ENCODE measurements at regions not wholly inside any gene's neighbourhood (a gene's known extent, or its start where the extent isn't known, plus 50 kb on each side); places are given as distances from the start of the nearest gene placed in this dataset.

DNA sequence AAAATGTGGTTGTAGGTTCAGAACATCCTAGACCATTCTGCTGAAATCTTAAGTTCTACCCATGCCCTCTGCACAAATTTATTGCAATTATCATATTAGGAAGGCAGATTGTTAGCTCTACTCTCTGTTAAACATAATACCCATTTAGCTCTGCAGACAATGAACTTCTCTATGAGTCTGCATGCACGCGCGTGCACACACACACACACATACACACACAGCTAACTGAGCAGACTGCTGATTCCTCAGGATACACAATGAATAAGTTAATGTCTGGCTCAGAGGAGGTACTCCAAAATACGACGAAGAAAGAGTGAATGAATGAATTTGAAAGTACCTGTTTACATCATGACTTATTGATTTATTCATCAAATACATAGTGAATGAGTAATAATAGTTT is 276.2 kb upstream of the SORCS1 start:
- no peaks in the 10 kb centered on the region for H3K36me3 ChIP-seq (ENCODE audit: control insufficient read depth, insufficient read depth, low read length, severe bottlenecking)
- no peak overlapping the region for H3K9ac ChIP-seq (ENCODE audit: low read length)

DNA sequence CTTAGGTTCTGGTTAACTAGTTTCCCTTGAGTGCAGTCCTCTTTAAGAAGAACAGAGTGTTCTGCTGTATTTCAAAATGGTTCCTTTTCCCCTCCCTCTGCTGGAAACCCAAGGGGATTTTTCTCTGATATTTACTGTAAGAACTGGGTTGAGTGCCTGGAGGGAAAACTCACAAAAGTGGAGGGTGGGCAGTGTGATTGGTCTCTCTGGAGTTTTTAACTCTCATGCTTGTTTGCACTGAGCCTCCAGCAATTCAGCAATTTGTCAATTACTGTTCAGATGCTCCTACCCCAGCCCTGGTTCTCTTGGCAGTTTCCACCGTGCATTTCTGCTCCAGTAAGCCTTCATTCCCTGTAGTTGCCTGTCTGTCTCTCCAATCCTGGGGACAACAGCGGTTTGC is 273.4 kb upstream of the SORCS1 start:
- no peaks in the 10 kb centered on the region for H3K27me3 ChIP-seq (replicated peaks; ENCODE audit: control insufficient read depth, insufficient read depth, low read length)
- H3K9me3 ChIP-seq (ENCODE audit: control insufficient read depth, low read length), result no peaks in the 10 kb centered on the region
- no peak for DNase-seq (ENCODE audit: low read depth)
- H3K36me3 ChIP-seq (ENCODE audit: control insufficient read depth, insufficient read depth, low read length, severe bottlenecking), result no peaks in the 10 kb centered on the region
- H3K4me1 ChIP-seq (ENCODE audit: control insufficient read depth, insufficient read depth, low read length), result peaks cover 6% of the 10 kb centered on the region
- H3K4me3 ChIP-seq (ENCODE audit: low read length), result no peak overlapping the region
- H3K9ac ChIP-seq (ENCODE audit: low read length), result no peak overlapping the region

More for the DNA sequence above, 276.2 kb upstream of the SORCS1 start:
- Histone ChIP-seq H3K4me3 (ENCODE audit: low read length) (no peak overlapping the region), H3K27me3 (replicated peaks; ENCODE audit: control insufficient read depth, insufficient read depth, low read length) (no peaks in the 10 kb centered on the region), H3K4me1 (ENCODE audit: control insufficient read depth, insufficient read depth, low read length) (peaks cover 6% of the 10 kb centered on the region), H3K9me3 (ENCODE audit: control insufficient read depth, low read length) (no peaks in the 10 kb centered on the region)
- DNase-seq (ENCODE audit: low read depth), result no peak

DNA sequence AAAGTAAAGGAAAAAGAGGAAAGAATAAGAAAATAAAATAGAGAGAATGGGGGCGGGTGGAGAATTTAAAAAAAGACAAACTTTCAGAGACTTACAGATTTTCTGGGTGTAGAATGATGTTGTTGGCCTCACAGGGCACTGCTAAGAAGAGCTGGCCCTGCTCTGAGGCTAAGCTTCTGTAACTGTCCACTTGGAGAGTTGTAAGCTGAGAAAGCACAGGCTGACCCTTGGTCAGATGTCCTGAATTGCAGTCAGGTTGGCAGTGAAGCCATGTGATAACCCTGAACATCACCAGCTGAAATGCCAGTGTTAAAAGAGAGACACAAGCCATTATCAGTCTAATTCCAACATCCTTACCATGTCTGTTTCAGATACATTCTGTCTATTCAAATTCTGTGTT is 272.1 kb upstream of the SORCS1 start:
- no peak for DNase-seq (ENCODE audit: low read depth)

GRCh38 chr10:107434854-107435253 is 270.3 kb upstream of the SORCS1 start:
- no peaks in the 10 kb centered on the region for H3K36me3 ChIP-seq (ENCODE audit: control insufficient read depth, insufficient read depth, low read length, severe bottlenecking)
- H3K9me3 ChIP-seq (ENCODE audit: control insufficient read depth, low read length), result no peaks in the 10 kb centered on the region
- H3K27me3 ChIP-seq (replicated peaks; ENCODE audit: control insufficient read depth, insufficient read depth, low read length), result no peaks in the 10 kb centered on the region
- H3K4me1 ChIP-seq (ENCODE audit: control insufficient read depth, insufficient read depth, low read length), result peaks cover 6% of the 10 kb centered on the region
- no peak overlapping the region for H3K4me3 ChIP-seq (ENCODE audit: low read length)
- no peak for DNase-seq (ENCODE audit: low read depth)
- no peak overlapping the region for H3K9ac ChIP-seq (ENCODE audit: low read length)

More for the DNA sequence above, 272.1 kb upstream of the SORCS1 start:
- Histone ChIP-seq H3K36me3 (ENCODE audit: control insufficient read depth, insufficient read depth, low read length, severe bottlenecking) (no peaks in the 10 kb centered on the region), H3K4me1 (ENCODE audit: control insufficient read depth, insufficient read depth, low read length) (peaks cover 6% of the 10 kb centered on the region), H3K9ac (ENCODE audit: low read length) (no peak overlapping the region), H3K27me3 (replicated peaks; ENCODE audit: control insufficient read depth, insufficient read depth, low read length) (no peaks in the 10 kb centered on the region), H3K4me3 (ENCODE audit: low read length) (no peak overlapping the region), H3K9me3 (ENCODE audit: control insufficient read depth, low read length) (no peaks in the 10 kb centered on the region)

DNA sequence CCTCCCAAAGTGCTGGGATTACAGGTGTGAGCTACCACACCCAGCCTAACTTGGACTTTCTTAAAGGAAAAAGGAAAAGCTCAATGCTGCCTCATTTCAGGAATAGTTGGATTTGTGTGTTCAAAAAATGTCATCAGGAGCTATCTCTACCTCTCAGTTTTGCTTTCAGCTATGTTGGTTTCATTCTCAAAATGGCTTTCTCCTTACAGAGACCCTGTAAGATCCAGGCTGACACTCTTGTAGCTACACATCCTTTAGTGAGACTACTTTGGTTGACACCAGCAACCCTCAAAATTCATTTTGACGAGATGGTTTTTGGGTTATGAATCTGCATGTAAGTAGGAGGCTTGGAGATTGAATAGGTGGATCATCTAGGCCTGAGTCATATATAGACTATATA is 269.7 kb upstream of the SORCS1 start:
- Histone ChIP-seq H3K4me3 (ENCODE audit: low read length) (no peak overlapping the region), H3K4me1 (ENCODE audit: control insufficient read depth, insufficient read depth, low read length) (peaks cover 6% of the 10 kb centered on the region), H3K27me3 (replicated peaks; ENCODE audit: control insufficient read depth, insufficient read depth, low read length) (no peaks in the 10 kb centered on the region), H3K9ac (ENCODE audit: low read length) (no peak overlapping the region), H3K36me3 (ENCODE audit: control insufficient read depth, insufficient read depth, low read length, severe bottlenecking) (no peaks in the 10 kb centered on the region), H3K9me3 (ENCODE audit: control insufficient read depth, low read length) (no peaks in the 10 kb centered on the region)
- no peak for DNase-seq (ENCODE audit: low read depth)

DNA sequence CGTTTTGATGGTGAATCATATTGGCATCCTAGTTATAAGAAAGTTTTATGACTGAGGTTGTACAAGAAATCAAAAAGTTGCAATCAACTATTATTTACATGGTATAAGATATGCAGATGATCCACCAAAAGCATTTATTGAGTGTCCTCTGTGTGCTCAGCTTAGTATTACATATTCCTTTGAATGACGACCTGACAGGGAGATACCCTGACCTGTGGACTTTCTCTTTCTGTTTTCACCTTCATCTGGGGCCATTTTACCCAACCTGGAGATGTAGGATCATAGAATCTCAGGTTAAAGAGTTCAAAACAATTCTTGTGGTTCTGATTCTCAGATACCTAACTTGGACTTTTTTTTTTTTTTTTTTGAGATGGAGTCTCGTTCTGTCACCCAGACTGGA is 269.1 kb upstream of the SORCS1 start:
- H3K4me3 ChIP-seq (ENCODE audit: low read length), result no peak overlapping the region
- H3K36me3 ChIP-seq (ENCODE audit: control insufficient read depth, insufficient read depth, low read length, severe bottlenecking), result no peaks in the 10 kb centered on the region
- H3K9ac ChIP-seq (ENCODE audit: low read length), result no peak overlapping the region
- no peaks in the 10 kb centered on the region for H3K27me3 ChIP-seq (replicated peaks; ENCODE audit: control insufficient read depth, insufficient read depth, low read length)
- no peak for DNase-seq (ENCODE audit: low read depth)
- peaks cover 6% of the 10 kb centered on the region for H3K4me1 ChIP-seq (ENCODE audit: control insufficient read depth, insufficient read depth, low read length)
- H3K9me3 ChIP-seq (ENCODE audit: control insufficient read depth, low read length), result no peaks in the 10 kb centered on the region

GRCh38 chr10:107430446-107430845 is 265.9 kb upstream of the SORCS1 start:
- Histone ChIP-seq H3K9ac (ENCODE audit: low read length) (no peak overlapping the region), H3K27me3 (replicated peaks; ENCODE audit: control insufficient read depth, insufficient read depth, low read length) (no peaks in the 10 kb centered on the region), H3K36me3 (ENCODE audit: control insufficient read depth, insufficient read depth, low read length, severe bottlenecking) (no peaks in the 10 kb centered on the region), H3K4me1 (ENCODE audit: control insufficient read depth, insufficient read depth, low read length) (no peaks in the 10 kb centered on the region), H3K4me3 (ENCODE audit: low read length) (no peak overlapping the region), H3K9me3 (ENCODE audit: control insufficient read depth, low read length) (no peaks in the 10 kb centered on the region)
- no peak for DNase-seq (ENCODE audit: low read depth)

DNA sequence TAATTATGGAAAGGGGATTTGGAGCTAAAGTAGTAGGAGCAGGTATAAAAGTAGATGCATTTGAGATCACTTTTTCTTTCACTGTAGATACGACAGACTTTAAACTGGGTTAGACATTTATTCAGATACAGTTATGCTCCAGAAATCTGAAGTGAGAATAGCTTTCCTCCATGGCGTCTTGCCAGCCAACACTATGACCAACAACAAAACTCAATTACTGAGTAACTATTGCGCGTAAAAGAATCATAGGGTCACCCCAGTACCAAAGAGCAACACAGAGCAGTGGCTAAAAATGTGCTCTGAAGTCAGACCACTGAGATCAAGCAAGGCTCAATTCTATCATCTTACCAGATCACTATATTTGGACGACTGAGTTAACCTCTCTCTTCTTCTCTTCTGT is 262.5 kb upstream of the SORCS1 start:
- DNase-seq (ENCODE audit: low read depth), result no peak
- no peak overlapping the region for H3K9ac ChIP-seq (ENCODE audit: low read length)
- H3K27me3 ChIP-seq (replicated peaks; ENCODE audit: control insufficient read depth, insufficient read depth, low read length), result no peaks in the 10 kb centered on the region
- no peaks in the 10 kb centered on the region for H3K4me1 ChIP-seq (ENCODE audit: control insufficient read depth, insufficient read depth, low read length)
- no peak overlapping the region for H3K4me3 ChIP-seq (ENCODE audit: low read length)
- H3K36me3 ChIP-seq (ENCODE audit: control insufficient read depth, insufficient read depth, low read length, severe bottlenecking), result no peaks in the 10 kb centered on the region
- no peaks in the 10 kb centered on the region for H3K9me3 ChIP-seq (ENCODE audit: control insufficient read depth, low read length)

DNA sequence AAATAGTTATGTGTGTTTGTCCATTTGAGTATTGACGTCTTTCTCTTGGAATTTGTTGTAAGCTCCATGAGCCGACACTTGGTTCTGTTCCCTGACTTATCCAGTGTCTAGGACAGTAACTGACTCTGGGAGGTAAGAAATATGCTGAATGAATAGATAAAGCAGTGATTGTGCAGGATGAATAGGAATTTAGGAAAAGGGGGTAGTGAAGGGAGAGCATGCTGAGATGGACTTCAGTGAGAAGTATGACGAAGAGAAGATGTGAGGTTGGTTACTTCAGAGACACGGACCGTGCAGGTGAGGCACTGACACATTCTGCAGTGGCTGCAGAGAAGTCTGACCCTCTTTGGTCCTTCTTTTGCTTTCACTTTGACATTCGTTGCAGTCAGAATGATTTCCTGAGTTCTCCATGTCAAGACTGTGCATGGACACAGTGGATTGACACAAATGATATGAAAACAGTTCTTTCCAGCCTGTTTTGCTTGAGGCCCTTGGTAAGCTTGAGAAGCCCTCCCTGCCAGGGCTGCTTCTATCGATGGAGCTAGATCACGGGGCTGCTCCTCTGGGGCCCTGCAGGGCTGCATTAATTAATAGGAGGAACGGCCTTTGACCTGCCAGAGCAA is 261.5 kb upstream of the SORCS1 start:
- DNase-seq (ENCODE audit: low read depth), result no peak
- Histone ChIP-seq H3K4me3 (ENCODE audit: low read length) (peak overlapping the region; percentile 52), H3K4me1 (ENCODE audit: control insufficient read depth, insufficient read depth, low read length) (no peaks in the 10 kb centered on the region)

GRCh38 chr10:107424628-107425027 is 260.1 kb upstream of the SORCS1 start:
- H3K36me3 ChIP-seq (ENCODE audit: control insufficient read depth, insufficient read depth, low read length, severe bottlenecking), result no peaks in the 10 kb centered on the region
- H3K4me3 ChIP-seq (ENCODE audit: low read length), result no peak overlapping the region
- H3K9ac ChIP-seq (ENCODE audit: low read length), result no peak overlapping the region
- no peaks in the 10 kb centered on the region for H3K4me1 ChIP-seq (ENCODE audit: control insufficient read depth, insufficient read depth, low read length)
- no peak for DNase-seq (ENCODE audit: low read depth)
- no peaks in the 10 kb centered on the region for H3K9me3 ChIP-seq (ENCODE audit: control insufficient read depth, low read length)
- H3K27me3 ChIP-seq (replicated peaks; ENCODE audit: control insufficient read depth, insufficient read depth, low read length), result no peaks in the 10 kb centered on the region

More for the DNA sequence above, 261.5 kb upstream of the SORCS1 start:
- H3K27me3 ChIP-seq (replicated peaks; ENCODE audit: control insufficient read depth, insufficient read depth, low read length), result no peaks in the 10 kb centered on the region
- H3K36me3 ChIP-seq (ENCODE audit: control insufficient read depth, insufficient read depth, low read length, severe bottlenecking), result no peaks in the 10 kb centered on the region
- no peaks in the 10 kb centered on the region for H3K9me3 ChIP-seq (ENCODE audit: control insufficient read depth, low read length)
- no peak overlapping the region for H3K9ac ChIP-seq (ENCODE audit: low read length)

DNA sequence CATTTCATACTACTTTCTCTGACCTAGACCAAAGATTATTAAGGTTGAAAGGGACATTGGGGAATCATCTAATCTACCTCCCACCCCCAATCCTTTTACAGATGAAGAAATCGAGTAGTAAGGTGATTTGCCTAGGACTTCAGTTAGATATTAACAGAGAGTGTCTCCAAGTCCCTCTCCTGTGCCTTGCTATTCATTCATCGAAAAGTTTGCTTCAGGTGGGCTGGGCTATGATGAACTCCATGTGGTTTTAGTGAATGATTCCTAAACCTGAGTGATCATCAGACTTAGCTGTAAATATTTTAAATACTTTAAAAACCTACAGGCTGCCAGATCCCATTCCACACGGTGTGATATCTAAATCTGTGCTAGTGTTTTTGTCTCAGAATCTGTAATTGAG is 259.4 kb upstream of the SORCS1 start:
- H3K27me3 ChIP-seq (replicated peaks; ENCODE audit: control insufficient read depth, insufficient read depth, low read length), result no peaks in the 10 kb centered on the region
- DNase-seq (ENCODE audit: low read depth), result no peak
- H3K9ac ChIP-seq (ENCODE audit: low read length), result no peak overlapping the region
- no peaks in the 10 kb centered on the region for H3K4me1 ChIP-seq (ENCODE audit: control insufficient read depth, insufficient read depth, low read length)
- no peaks in the 10 kb centered on the region for H3K9me3 ChIP-seq (ENCODE audit: control insufficient read depth, low read length)
- no peaks in the 10 kb centered on the region for H3K36me3 ChIP-seq (ENCODE audit: control insufficient read depth, insufficient read depth, low read length, severe bottlenecking)
- H3K4me3 ChIP-seq (ENCODE audit: low read length), result no peak overlapping the region

DNA sequence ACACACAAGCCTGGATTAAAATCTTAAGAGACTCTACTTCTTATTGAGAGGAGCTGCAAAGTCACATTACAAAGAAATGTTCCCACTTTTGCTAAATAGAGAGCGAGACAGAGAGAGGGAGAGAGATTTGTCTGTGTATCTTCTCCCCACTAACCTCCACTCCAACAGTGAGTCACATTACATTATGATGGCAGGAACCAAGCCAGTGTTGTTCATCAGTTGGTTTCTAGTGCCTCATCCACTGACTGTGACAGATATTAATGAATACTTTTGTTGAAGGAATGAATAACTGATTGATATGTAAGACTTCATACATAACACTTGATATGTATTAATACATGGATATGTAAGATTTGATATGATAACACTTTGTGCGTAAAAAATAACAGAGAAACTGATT is 258.2 kb upstream of the SORCS1 start:
- H3K9me3 ChIP-seq (ENCODE audit: control insufficient read depth, low read length), result no peaks in the 10 kb centered on the region
- H3K9ac ChIP-seq (ENCODE audit: low read length), result no peak overlapping the region
- no peak for DNase-seq (ENCODE audit: low read depth)
- H3K36me3 ChIP-seq (ENCODE audit: control insufficient read depth, insufficient read depth, low read length, severe bottlenecking), result no peaks in the 10 kb centered on the region
- no peaks in the 10 kb centered on the region for H3K27me3 ChIP-seq (replicated peaks; ENCODE audit: control insufficient read depth, insufficient read depth, low read length)
- no peak overlapping the region for H3K4me3 ChIP-seq (ENCODE audit: low read length)
- H3K4me1 ChIP-seq (ENCODE audit: control insufficient read depth, insufficient read depth, low read length), result no peaks in the 10 kb centered on the region

Data from adipocyte (in vitro differentiated cells).